ENCODE measurements at regions not wholly inside any gene's neighbourhood (a gene's known extent, or its start where the extent isn't known, plus 50 kb on each side); places are given as distances from the start of the nearest gene placed in this dataset.

DNA sequence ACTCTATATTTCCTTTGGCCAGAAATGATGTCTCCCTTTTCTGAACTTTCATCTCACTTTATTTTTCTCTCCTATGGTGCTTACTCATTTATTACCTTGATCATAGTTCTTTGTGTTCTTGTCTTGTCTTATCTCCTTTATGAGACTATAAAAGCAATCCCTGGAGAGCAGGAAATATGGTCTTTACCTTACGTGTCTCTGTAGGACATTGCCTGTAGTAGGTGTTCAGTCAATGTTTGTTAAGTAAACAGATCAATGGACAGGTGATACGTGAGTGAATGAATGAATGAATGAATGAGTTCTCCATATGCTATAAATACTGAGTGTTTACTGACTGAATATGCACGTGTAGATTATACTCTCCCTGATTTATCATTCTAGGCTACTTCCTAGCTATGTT is 193.7 kb upstream of the HMGA2 start:
- TF ChIP-seq, protein P1, sequence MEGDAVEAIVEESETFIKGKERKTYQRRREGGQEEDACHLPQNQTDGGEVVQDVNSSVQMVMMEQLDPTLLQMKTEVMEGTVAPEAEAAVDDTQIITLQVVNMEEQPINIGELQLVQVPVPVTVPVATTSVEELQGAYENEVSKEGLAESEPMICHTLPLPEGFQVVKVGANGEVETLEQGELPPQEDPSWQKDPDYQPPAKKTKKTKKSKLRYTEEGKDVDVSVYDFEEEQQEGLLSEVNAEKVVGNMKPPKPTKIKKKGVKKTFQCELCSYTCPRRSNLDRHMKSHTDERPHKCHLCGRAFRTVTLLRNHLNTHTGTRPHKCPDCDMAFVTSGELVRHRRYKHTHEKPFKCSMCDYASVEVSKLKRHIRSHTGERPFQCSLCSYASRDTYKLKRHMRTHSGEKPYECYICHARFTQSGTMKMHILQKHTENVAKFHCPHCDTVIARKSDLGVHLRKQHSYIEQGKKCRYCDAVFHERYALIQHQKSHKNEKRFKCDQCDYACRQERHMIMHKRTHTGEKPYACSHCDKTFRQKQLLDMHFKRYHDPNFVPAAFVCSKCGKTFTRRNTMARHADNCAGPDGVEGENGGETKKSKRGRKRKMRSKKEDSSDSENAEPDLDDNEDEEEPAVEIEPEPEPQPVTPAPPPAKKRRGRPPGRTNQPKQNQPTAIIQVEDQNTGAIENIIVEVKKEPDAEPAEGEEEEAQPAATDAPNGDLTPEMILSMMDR (IDR thresholded peaks at IDR 0.05): no peak
- no peak for TF ChIP-seq POLR2A (IDR thresholded peaks at IDR 0.05)
- no peak for TF ChIP-seq POLR2AphosphoS5 (IDR thresholded peaks at IDR 0.05; ENCODE audit: insufficient read depth in 1 of 2, low read depth in 1 of 2)

Data from vagina (tissue), 2 donors.